ENCODE measurements at regions not wholly inside any gene's neighbourhood (a gene's known extent, or its start where the extent isn't known, plus 50 kb on each side); places are given as distances from the start of the nearest gene placed in this dataset.
"Not testable (repeated sequence)": the region's sequence is repeated elsewhere in the genome, so short reads cannot be mapped to it uniquely, and the experiment has no call there.

DNA sequence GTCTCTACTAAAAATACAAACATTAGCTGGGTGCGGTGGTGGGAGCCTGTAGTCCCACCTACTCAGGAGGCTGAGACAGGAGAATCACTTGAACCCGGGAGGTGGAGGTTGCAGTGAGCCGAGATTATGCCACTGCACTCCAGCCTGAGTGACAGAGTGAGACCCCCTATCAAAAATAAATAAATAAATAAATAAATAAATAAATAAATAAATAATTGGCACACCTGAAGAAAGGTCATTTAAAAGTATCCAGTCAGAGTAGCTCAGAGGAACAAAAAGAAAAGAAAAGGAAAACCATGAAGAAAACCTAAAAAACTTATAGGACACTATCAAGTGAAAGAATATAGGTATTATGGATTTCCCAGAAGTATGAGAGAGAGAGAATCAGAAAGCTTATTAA, 330.1 kb upstream of the AR start:
- DNase-seq; intact Hi-C loops (cut with DNase I): not testable (repeated sequence)

DNA sequence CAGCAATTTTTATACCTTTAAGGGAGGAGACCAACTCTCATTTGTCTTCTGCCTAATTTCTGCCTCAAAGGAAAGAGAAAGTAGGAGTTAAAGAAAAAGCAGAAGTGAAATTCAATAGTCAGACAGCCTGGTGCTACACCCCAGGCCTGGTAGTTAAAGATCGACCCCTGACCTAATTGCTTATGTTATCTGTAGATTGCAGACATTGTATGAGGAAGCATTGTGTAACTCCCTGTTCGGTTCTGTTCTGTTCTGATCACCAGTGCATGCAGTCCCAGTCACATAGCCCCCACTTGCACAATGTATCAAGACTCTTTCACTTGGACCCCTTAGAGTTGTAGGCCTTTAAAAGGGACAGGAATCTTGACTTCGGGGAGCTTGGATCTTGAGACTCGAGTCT, 335.9 kb upstream of the AR start:
- intact Hi-C loops (cut with DNase I), result no loop called here
- DNase-seq, result no peak

DNA sequence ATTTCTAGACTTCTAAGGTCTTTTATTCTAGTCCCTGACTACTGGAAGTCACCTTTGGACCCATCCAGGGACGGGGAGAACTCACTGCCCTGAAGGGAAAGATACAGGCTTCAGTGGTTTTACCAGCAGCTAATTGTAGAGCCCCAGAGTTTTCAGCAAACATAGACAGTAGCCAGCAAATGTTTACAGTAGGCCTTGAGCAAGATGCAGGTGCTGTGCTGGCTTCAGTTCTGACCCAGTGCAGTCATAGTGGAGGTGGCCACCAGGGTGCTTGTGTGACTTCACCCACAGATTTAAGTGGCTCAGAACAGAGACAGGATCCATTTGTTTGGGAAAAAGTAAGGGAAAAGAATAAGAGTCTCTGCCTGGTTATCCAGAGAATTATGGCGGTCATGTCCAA, 384.4 kb upstream of the AR start:
- intact Hi-C loops (cut with DNase I), result no loop called here
- no peak for DNase-seq

GRCh38 chrX:67114635-67115034, 429.2 kb upstream of the AR start:
- no peak for DNase-seq
- intact Hi-C loops (cut with DNase I), result no loop called here

DNA sequence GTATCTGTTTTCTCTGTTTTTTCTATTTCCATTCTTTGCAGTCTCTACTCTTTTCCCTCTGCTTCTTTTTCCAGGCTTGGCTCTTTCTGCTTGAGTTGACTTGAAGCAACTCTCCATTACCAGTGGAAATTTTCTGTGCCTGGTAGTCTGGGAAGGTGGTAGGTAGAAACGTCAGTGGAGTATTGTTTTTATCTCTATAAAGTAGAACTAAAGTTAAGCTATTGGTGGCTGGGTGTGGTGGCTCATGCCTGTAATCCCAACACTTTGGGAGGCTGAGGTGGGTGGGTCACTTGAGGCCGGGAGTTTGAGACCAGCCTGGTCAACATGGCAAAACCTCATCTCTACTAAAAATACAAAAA, 438.1 kb upstream of the AR start:
- intact Hi-C loops (cut with DNase I), result no loop called here
- DNase-seq, result no peak

- intact Hi-C loops (cut with DNase I), result no loop called here
- DNase-seq, result no peak
Measured at GRCh38 chrX:67104982-67105757, 438.7 kb upstream of the AR start.

DNA sequence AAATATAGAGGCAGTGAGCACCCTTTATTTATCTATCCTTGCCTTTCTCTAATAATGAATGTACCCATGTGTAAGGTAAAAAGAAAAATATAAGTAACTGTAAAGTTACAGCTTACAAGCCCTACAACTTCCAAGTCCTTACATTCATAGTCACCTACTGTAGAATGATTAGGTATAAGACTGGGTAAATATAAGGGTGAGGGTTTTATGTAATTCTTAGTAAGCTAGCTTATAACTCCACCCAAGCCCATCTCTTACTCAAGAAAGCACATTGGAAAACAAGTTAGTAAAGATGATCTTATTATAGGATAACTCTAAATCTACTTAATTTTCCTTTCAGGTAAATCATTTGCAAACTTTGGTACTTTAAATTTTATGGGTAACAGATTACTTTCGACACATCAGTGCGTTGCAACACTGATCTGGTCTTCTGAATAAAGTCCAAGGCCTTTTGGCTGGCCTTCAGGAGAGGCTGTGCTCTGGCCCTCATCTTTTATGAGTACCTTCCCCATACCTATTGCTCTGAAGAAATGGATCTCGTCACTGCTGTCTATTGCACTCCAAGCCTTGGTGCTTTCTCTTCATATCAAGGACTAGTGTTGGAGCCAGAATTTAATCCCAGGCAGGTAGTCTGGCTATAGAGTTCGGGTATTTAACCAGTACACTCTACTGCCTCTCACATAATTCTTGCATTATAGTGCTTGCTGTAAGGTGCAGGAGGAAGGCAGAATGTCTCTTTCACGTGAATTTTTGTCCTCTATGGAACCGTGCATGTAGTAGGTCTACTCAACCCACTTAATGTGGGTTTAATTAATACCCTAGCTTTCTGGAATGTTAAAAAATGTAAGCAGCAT, 443.6 kb upstream of the AR start:
- intact Hi-C loops (cut with DNase I), result no loop called here

DNA sequence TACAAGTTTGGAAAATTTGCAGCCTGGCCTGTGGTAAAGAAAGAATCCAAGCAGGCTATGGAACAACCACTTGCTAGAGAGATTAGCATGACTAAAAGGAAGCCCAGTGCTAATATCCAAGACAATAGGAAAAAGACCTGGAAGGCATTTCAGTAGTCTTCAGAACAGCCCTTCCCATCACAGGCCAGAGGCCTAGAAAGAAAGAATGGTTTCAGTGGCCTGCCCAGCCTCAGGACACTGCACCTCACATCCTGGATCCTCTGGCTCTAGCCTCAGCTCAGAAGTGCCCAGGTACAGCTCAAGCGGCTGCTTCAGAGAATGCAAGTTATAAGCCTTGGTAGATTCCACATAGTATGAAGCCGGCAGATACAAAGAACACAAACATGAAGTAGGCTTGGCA, 449.8 kb upstream of the AR start:
- intact Hi-C loops (cut with DNase I), result no loop called here
- DNase-seq, result no peak

More for the DNA sequence above, 443.6 kb upstream of the AR start:
- no peak for DNase-seq

DNA sequence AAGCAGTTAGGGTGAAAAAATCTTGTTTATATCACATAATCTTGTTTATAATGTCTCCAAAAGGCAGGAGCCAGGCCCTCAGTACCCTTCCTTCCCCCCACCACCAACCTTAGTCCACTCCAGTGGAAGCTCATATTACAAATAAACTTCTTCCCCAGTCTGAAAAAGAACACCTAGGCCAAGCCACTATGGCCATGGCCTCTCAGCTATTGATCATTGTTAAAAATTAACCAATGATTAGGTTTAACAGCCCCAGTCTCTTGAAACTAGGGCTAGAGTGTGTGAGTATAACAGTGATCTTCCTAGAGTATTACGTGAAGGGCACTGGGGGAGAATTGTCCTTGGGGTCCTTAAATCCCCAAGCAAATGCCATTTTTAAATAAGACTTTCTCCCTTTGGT, 411.9 kb upstream of the EDA2R start:
- intact Hi-C loops (cut with DNase I), result no loop called here
- no peak for DNase-seq

- intact Hi-C loops (cut with DNase I), result no loop called here
Measured at GRCh38 chrX:67044866-67045265, 406.0 kb upstream of the EDA2R start.

DNA sequence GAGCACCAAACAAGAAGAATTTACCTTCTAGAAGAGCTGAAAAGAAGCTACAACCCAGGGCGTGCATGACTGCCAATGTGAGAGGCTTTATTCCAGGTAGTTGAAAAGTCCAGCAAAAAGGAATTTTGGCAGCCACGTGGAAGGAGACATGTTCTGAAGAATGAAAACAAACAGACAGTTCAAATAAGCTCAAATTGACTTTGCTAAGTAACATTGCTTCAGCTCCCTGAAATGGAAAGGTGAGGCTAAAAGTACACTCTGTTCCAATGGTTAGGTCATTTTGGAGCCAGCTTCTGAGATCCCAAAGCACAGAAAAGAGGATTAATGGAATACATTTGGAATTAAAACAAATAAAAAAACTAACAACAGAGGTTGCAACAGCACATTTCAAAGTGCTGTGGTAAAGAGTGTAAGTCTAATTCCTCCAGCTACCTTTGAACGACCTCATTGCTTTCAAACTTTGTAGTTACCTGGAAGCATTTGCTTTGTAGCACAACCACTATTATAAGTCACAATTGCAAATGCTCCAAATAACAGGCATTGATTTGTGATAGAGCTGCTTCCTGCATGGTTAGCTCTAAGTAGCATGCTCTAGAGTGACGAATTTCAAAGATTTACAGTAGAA, 405.3 kb upstream of the EDA2R start:
- intact Hi-C loops (cut with DNase I), result no loop called here
- DNase-seq, result no peak

More at GRCh38 chrX:67044866-67045265, 406.0 kb upstream of the EDA2R start:
- DNase-seq, result no peak

DNA sequence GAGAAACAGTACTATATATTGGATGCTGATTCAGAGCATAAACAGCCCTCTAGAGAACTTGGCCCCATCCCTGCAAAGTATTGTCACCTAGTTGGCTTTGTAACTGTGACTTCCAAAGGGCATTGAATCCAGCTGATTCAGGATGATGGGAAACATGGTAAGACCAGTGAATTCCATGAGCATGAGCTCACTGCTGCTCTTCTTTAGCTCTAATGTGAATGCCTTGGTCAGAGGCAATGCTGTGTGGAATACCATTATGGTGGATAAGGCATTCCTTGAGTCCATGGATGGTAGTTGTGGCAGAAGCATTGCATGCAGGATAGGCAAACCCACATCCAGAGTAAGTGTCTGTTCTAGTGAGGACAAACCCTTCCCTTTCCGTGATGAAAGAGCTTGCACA, 365.6 kb upstream of the EDA2R start:
- intact Hi-C loops (cut with DNase I), result no loop called here
- no peak for DNase-seq

- DNase-seq, result no peak
- intact Hi-C loops (cut with DNase I), result no loop called here
Measured at GRCh38 chrX:66994729-66995128, 355.9 kb upstream of the EDA2R start.

DNA sequence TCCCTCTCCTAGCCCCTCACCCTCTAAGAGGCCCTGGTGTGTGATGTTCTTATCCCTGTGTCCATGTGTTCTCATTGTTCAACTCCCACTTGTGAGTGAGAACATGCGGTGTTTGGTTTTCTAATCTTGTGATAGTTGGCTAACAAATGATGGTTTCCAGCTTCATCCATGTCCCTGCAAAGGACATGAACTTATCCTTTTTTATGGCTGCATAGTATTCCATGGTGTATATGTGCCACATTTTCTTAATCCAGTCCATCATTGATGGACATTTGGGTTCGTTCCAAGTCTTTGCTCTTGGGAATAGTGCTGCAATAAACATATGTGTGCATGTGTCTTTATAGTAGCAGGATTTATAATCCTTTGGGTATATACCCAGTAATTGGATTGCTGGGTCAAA, 353.2 kb upstream of the EDA2R start:
- intact Hi-C loops (cut with DNase I); DNase-seq: not testable (repeated sequence)

- intact Hi-C loops (cut with DNase I), result no loop called here
- no peak for DNase-seq
Measured at GRCh38 chrX:66988331-66988730, 349.5 kb upstream of the EDA2R start.

DNA sequence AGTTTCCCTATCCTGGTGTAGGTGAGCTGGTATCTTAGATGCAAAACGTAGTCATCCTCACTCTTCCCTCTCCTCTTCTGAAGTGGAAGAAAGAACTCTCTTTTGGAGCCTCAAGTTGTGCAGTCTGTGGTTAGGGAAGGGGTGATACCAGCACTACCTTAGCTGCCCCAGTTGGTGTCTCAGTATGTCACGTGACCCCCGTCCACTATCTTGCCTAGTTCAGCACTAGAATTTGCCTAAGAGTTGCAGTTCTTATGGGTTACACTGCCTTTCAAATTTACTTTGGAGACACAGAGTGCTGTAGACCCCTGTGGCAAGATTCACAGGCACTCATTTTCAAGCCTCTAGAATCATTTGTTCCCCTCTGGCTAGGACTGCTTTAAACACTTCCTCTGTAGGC, 322.8 kb upstream of the EDA2R start:
- no peak for DNase-seq
- intact Hi-C loops (cut with DNase I), result no loop called here

- intact Hi-C loops (cut with DNase I), result no loop called here
- DNase-seq, result no peak
Measured at GRCh38 chrX:66931713-66932112, 292.8 kb upstream of the EDA2R start.

- DNase-seq; intact Hi-C loops (cut with DNase I): not testable (repeated sequence)
Measured at GRCh38 chrX:66930516-66930915, 291.6 kb upstream of the EDA2R start.

DNA sequence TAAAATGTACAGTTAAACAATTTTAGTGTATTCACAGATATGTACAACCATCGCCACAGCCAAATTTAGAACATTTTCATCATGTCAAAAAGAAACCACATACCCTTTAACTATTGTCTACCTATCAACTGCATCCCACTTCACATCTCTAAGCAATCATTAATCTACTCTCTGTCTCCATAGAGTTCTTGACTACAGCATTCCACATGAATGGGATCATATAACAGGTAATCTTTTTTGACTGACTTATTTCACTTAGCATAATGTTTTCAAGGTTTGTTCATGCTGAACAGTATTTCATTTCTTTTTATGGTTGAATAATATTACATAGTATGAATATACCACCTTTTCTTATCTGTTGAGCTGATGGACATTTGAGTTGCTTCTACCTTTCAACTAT, 281.4 kb upstream of the EDA2R start:
- intact Hi-C loops (cut with DNase I), result no loop called here
- DNase-seq, result no peak

DNA sequence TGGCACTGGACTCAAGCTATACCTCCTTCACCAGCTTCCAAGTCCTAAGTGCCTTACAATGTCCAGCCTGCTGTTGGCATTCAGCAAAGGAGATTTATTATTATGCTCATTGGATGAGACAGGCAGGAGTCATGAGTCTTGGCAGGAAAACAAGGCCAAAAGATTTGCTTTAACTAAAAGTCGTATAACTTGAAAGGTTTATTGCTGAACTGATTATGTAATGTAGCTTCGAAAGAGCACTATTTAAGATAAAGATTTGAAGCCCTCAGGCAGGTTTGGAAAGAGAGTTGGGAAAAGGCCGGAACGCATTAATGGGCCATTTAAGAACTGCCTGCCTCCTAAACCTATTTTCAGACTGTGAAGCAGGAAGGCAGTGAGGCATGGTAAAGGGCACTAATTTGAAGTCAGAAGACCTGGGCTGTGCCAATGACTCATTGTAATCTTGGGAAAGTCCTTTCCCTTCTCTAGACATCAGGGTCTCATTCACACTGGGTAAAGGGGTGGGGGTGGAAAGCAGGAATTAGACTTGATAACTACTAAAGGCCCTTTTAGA, 280.5 kb upstream of the EDA2R start:
- intact Hi-C loops (cut with DNase I), result no loop called here
- DNase-seq, result no peak
